ENCODE measurements at regions not wholly inside any gene's neighbourhood (a gene's known extent, or its start where the extent isn't known, plus 50 kb on each side); places are given as distances from the start of the nearest gene placed in this dataset.
A peak's percentile ranks its signal among the peaks of the same experiment; 100 is the strongest.

- DNase-seq: no peak
Measured at GRCh38 chr11:115707180-115707905, 203.1 kb upstream of the CADM1 start.

GRCh38 chr11:115706626-115707135, 202.5 kb upstream of the CADM1 start:
- no peak for DNase-seq

- no peak for DNase-seq
Measured at GRCh38 chr11:115705200-115705599, 201.0 kb upstream of the CADM1 start.

GRCh38 chr11:115700981-115701875, 197.0 kb upstream of the CADM1 start:
- no peak for DNase-seq

DNA sequence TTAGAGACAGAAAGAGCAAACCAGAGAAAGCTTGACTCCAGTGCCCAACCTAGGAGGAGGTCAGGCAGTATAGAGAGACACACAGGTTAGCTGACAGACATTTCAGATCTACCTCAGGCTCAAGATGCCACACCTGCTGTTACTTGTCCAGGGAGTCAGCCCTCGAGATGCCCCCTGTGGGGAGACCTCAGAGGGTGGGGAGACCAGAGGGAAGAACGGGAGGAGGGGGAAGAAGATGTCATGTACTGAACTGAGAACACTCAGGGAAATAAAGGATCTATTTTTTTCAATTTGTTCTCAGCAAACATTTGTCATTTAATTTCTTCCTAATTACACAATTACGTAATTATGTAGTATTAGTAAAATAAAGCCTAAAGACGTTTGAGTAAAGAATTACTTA, 196.3 kb upstream of the CADM1 start:
- no peak for DNase-seq

- DNase-seq: peak; percentile 89
Measured at GRCh38 chr11:115699733-115700132, 195.5 kb upstream of the CADM1 start.

DNA sequence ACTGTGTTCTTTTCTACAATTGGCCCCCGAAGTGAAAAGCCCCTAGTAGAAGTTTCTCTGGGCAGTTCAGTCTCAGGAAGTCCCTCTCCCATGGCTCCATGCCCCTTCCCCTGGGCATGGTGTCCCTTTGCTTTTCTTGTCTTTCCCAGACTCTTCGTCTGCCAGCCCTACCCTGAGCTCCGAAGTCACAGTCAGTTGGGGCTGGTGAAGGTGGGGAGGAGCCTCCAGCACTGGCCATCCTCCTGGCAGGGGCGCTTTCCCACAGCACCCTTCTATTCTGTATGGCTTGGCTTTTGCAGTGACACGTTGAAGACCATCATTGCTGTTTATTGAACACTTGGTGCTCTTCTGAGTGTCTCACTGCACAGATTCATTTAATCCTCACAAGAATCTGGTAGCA, 195.1 kb upstream of the CADM1 start:
- DNase-seq: no peak

DNA sequence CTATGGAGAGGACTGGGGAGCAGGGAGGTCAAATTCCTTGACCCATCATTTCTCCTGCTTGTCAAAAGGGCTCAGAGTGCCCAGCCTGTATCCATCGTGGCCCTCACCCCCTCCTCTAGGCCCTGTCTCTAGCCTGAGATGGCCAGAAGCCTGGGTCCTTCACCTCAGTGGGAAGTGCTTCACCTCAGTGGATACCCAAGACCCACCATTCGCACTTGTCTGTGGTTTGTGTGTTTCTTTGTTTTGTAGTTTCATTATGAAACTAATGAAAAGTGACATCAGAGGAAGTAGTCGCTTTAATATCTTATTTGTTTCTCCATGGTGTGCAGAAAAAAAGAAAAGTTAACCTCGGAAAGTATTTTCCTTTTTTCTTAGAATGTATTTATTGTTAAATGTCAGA, 194.0 kb upstream of the CADM1 start:
- no peak for DNase-seq

DNA sequence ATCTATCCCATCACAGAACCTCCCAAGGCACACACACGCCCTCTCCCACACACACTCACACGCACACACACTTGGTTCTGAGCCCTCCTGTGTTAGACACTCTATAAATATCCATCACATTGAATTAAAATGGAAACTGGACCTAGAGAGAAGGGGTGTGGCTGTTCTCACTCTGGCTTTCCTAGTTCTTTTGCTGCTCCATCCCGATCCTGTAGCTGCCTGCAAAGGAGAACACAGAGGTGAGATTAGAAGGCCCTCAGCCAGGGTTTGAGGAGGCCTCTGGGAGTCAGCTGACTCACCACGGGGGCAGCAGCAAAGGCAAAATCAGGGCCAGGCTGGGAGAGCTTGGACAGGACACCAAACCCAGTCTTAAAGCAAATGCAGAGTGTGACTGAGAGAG, 192.3 kb upstream of the CADM1 start:
- DNase-seq: no peak

DNA sequence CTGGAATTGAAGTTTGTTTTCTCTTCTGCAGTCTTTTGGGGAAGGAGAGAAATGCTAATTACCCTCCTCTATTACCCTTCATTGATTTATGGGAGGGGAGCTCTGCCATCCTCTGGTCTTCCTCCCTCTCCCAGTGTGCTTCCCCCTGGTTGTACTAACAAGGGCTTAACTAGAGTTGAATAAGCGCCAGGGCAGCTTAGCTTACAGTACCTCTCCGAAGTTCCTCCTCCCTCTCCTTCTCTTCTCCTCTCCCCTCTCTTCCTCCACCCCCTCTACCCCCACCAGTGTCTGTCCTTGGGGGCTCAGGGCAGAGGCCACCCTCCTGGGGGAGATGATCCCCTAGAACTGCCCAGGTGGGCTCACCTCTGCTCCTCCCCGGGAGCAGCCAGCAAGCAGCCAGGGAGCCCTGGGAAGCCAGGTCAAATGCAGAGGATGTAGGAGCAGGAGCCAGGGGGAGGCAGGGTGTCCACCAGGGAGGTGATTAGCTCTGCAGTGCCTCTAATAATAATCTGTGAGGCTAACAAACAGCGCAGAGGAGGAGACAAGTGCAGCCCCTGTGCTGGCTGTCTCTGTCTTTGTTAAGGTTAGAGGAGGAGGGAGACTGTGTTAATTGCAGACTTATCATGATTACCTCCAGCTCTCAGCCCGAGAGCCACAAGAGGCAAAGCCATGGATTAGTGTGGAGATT, 191.6 kb upstream of the CADM1 start:
- DNase-seq: no peak

DNA sequence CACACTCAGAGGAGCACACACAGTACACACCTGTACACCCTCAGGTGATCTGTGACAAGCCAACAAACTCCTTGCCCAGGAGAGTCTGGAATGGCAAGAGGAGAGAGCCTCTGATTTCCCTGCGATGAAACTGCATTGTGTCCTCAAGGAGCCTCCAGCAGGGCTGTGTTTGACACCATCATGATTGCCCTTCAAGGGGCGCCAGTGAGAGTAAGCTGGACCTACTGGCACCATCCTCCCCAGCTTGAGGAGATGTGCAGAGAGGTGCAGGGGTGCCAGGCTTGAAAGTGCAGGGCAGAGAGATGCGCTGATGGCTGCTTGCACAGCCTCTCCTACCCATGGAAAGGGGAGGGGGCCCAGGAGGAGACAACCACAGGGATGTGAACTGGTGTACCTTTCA, 188.8 kb upstream of the CADM1 start:
- DNase-seq: no peak

- DNase-seq: no peak
Measured at GRCh38 chr11:115691030-115691429, 186.8 kb upstream of the CADM1 start.

DNA sequence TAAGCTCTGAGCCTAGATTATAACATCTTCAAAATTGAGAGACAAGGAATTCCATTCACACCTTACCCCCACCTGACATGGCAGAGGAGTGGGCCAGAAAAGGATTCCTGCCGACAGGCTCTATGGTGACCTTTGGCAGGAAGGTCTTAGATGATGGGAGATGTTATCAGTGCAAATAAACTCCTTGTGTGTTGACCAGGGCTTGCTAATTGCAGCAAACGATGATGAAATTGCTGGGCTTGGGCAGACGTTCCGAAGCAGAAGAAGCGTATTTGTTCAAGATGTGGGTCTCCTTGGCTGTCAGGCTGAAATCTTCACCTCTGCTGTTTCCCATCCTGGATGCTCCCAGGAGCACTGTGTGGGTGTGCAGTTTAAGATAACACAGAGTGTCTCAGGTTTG, 183.7 kb upstream of the CADM1 start:
- DNase-seq: no peak

DNA sequence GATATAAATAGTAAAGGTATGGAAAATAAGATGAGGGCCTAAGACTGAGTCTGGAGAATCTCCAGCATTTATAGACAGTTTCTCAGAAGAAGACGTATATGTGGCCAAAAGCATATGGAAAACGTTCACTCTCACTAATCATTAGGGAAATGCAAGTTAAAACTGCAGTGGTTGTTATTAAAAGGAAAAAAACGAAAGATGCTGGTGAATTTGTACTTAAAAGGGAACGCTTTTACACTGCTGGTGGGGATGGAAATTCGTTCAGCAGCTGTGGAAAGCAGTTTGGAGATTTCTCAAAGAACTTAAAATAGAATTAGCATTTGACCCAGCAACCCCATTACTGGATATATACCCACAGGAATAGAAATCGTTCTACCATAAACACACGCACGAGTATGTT, 180.5 kb upstream of the CADM1 start:
- no peak for DNase-seq

DNA sequence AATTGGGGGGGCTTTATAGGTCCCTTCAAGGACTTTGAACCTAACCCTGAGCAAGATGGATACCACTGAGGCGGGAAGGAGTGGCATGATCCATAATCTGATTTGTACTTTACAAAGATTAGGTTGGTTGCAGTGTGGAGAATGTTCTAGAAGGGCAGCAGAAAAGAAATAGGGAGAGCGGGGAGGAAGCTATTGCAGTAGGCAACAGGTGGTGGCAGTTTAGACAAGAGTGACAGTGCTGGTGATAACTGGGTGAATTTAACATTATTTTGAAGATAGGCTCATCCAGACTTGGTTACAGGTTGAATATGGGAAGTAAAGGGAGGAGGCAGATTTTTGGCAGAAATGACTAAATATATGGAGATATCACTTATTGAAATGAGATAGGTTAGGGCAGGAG, 179.9 kb upstream of the CADM1 start:
- DNase-seq: no peak

- DNase-seq: peak; percentile 72
Measured at GRCh38 chr11:115682888-115683287, 178.7 kb upstream of the CADM1 start.

GRCh38 chr11:115682101-115682500, 177.9 kb upstream of the CADM1 start:
- peak; percentile 91 for DNase-seq

- DNase-seq: no peak
Measured at GRCh38 chr11:115679945-115680344, 175.7 kb upstream of the CADM1 start.

GRCh38 chr11:115678942-115679341, 174.7 kb upstream of the CADM1 start:
- DNase-seq: no peak

- no peak for DNase-seq
Measured at GRCh38 chr11:115677190-115677589, 173.0 kb upstream of the CADM1 start.

DNA sequence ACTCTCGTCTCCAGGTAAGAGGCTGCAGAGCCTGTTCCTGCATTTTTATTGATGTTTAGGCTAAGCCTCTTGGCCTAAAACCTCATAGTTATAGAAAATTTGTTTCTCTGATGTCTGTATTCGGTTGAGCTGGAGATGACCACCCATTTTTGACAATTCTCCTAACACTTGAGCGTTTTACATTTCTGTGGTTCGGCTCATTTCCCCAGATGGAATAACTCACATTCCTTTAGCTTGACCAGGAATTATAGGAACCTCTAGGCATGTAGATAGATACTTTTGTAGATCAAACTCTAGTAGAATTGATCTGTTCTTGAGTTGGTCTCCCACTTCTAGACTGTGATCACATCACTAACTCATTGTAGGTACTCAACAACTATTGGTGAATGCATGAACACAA, 172.6 kb upstream of the CADM1 start:
- DNase-seq: peak; percentile 90

DNA sequence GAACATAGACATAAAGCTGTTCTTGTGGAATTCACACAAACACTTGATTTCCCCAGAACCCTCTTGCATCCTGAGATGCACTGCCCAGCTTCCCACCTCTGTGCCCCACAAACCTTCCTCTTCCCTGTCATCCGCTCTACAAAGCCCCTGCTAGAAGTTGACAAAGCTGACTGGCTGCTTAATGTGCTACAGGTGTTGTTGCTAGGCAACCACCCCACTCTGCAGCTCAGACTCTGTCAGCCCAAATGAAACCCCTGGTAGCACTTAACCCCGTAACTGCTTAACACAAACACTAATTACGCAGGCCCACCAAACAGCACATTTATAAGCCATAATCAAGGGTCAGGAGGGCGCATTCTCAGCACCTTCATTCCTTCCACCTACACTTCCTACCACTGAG, 172.0 kb upstream of the CADM1 start:
- DNase-seq: no peak

- no peak for DNase-seq
Measured at GRCh38 chr11:115674937-115675544, 170.8 kb upstream of the CADM1 start.

Data from fibroblast of skin of scalp (primary cell).